GM19043 (cell line): ENCODE measurements at regions not wholly inside any gene's neighbourhood (a gene's known extent, or its start where the extent isn't known, plus 50 kb on each side); places are given as distances from the start of the nearest gene placed in this dataset.

Experiments
- ATAC-seq: cut with Tn5 transposase; IDR thresholded peaks from one replicate; pipeline ENCODE4 v1.9.1; 2021; ENCODE audit warnings: low read depth; ENCODE audit not compliant: unreplicated experiment

DNA sequence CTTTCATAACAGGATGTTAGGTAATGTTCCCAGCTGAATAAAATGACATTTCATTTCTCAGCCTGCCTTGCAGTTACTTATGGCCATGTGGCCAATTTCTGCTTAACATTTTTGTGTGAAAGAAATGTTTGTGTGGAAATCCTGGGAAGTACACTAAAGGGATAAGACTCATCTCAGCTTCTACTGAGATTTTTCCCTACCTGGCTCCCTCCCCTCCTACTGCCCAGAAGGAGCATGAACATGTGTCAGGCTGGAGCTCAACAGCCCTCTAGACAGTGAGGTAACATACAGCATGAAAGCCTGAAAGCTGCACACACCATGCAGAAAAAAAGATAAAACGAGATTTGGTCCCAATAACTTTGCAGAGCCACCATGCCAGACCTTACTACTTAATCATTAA is 288.4 kb upstream of the COX7C start:
- ATAC-seq = no peak

DNA sequence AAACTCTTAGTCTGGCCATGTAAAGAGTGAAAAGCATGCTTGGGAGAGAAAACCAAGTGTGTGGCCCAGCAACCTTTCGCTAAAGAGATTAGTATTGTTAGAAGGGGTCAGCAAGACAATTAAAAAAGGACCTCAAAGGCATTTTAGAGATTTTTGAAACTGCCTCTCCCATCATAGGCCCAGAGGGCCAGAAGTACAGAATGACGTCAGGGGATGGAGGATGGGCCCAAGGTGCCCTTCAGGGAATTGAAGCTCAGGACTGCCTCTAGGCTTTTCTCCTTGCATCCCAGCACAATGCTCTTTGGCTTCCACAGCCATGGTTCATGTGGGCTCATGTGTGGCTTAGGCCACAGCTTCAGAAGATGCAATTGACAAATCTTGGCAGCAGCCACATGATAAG is 287.0 kb upstream of the COX7C start:
- no peak for ATAC-seq

DNA sequence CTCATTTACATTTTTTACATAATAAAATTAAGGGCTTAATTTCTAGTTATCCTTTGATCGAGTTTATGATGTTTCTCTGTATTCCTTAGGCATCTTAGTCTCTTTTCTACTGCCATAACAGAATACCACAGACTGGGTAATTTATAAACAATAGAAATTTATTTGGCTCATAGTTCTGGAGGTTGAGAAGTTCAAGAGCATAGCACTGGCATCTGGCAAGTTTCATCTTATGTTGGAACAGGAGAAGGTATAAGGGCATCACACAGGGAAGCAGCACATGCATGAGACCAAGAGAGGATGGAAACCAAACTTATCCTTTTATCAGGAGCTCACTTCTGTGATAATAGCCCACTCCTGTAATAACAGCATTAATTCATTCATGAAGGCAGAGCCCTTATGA is 284.9 kb upstream of the COX7C start:
- no peak for ATAC-seq

DNA sequence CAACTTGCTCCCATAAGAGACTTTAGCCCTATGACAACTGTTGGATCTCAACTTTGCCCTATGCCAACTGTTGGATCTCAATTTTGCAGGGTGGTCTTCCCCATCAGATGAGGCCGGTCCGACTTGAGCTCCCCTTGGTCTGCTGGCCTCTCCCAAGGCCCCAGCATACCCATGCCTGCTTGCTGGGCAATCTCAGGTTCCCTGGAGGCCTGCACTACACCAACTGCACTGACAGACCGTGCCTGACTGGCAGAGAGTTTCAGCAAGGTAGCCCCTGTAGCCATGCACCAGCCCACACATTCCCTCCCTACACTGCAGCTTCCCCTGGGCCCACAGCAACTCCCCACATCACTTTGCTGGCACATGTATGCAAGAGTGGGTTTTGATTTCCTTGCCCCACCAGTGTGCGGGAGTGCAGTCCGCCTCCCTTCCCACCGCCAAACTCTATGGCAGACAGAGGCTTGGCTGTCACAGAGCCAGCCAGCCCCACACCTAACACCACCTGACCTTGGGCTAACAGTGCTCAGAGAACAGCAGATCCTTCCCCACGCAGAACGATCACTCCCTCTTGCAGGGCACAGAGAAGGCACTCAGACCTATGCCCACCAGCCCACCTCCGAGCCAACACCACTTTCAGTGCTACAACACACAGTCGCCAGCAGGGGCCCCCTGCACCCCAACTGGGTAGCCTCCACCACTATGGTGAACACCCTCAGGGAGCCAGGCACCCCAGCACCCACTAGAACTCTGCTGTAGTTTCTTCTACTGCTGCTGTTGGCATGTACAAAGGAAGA is 279.9 kb upstream of the COX7C start:
- ATAC-seq = no peak

DNA sequence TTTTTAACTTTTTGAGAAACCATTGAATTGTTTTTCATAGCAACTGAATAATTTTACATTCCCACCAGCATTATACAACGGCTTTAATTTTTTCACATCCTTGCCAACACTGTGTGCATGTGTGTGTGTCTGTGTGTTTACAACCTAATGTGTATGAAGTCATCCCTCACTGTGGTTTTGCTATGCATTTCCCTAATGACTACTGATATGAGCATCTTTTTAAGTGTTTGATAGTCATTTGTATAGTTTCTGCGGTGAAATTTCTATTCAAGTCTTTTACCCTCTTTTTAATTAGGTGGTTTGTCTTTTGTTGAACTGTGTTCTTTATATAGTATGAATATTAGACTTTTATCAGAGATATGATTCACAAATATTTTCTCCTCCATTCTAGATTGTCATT is 263.1 kb upstream of the COX7C start:
- ATAC-seq = no peak

DNA sequence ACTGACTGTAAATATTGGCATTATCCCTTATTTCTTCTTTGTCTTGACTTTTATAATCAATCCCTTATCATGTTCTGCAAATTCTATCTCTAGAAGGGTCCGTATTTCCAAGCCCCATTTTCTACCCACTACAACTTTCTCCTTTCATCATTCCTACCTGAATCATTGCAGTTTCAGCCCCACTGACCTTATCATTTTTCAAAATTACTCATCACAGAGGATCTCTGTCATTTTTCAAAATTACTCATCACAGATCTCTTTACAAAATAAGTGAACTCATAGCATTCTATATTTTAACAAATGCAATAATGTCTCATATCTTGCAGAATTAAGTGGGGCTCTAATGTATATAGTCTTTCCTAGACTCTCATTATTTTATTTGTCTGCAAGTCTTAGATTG is 256.9 kb upstream of the COX7C start:
- ATAC-seq = no peak

DNA sequence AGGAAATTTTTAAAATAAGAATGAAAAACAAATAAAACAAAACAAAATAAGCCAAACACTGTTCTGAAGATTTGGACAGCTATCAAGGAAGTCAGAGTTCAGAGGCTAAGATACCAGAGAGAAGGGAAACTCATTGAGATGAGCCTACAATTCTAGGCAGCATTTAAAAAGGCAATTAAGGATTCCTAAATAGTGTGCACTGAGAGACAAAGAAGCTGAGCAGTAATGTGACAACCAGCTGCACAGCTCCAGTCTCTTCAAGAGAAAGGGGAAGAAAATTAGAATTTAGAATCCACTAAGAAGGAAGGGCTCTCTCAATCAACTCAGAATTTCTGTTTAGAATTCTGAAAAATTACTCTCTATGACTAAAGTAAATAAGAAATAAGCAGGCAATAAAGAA is 246.7 kb upstream of the COX7C start:
- no peak for ATAC-seq

DNA sequence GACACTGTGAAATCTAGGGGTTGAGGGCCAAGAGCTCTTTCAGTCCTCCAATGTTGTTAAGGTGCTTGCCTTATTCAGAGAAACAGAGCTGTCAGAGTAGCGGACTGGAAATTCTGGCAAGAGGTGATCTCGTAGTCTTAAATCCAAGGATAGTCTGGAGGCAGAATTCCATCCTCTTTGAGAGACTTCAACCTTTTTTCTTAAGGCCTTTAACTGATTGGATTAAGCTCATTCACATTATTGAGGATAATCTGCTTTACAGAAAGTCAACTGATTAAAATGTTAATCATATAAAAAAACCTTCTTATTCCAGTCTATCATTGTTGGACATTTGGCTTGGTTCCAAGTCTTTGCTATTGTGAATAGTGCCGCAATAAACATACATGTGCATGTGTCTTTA is 243.1 kb upstream of the COX7C start:
- ATAC-seq = no peak

DNA sequence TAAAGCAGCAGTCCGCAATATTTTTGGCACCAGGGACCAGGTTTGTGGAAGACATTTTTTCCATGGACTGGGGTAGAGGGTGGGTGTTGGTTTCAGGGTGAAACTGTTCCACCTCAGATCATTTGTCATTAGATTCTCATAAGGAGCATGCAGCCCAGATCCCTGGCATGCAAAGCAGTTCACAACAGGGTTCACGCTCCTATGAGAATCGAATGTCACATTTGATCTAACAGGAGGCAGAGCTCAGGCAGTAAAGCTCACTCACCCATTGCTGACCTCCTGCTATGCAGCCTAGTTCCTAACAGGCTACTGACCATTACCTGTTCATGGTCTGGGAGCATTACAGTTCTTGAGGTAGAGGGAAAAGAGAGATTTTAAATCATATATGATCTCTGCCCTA is 241.5 kb upstream of the COX7C start:
- no peak for ATAC-seq

DNA sequence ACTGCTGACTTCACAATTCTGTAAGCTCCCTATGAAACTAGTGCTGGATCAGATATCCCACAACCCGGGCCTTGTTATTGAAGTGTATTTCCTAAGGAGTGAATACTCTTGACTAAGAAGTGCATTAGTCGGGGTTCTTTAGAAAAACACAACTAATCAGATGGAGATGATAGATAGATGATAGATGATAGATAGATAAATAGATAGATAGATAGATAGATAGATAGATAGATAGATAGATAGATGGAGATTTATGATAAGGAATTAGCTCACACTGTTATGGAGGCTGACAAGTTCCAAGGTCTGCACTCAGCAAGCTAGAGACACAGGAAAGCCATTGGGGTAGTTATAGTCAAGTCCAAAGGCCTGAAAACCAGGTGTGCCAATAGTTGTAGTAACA is 214.6 kb upstream of the COX7C start:
- no peak for ATAC-seq

DNA sequence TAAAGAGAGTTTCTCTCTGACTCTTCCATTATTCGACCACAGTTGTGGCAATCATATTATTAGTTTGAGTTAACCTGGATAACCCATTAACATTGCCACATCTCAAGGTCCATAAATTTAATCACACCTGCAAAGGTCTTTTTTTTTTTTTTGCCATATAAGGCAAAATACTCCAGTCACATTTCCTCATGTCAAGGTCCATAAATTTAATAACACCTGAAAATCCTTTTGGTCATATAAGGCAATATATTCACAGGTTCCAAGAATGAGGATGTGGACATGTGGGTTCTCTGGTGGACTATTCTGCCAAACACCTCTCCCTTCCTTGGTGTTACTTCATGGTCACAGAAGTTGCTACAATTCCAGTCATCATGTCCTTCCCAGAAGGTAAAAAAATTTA is 213.5 kb upstream of the COX7C start:
- no peak for ATAC-seq

DNA sequence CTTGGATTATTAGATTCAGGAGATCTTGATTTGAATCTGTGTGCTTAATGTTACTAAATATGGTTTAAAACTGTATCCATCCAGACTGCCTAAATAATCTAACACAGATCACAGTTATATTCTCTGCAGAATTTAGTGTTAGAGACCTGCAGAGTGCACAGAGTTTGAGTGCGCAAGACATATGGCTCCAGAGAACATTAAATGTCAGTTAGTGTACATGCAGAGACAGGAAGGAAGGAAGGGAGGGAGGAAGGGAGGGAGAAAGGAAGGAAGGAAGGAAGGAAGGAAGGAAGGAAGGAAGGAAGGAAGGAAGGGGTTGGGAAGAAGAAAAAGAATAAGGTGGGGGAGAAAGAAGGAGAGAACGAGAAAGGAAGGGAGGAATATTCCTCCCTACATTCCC is 210.0 kb upstream of the COX7C start:
- ATAC-seq = no peak

DNA sequence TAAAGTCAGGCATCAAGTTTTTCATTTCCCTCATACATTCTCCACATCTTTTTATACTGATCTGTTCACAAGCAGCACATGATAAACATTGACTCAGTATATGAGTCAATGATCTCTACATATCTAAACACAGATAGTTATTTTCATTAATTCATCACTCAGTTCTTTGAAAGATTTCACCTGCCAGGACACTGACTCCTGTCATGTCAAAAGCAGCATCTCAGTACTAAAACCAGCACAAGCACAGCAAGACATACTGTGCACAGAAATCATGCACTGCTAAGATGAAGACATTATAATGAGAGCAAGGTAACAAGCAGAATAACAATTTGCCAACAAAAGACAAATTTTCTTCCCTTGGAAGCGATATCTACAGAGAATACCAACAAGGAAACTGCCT is 206.1 kb upstream of the COX7C start:
- ATAC-seq = no peak

DNA sequence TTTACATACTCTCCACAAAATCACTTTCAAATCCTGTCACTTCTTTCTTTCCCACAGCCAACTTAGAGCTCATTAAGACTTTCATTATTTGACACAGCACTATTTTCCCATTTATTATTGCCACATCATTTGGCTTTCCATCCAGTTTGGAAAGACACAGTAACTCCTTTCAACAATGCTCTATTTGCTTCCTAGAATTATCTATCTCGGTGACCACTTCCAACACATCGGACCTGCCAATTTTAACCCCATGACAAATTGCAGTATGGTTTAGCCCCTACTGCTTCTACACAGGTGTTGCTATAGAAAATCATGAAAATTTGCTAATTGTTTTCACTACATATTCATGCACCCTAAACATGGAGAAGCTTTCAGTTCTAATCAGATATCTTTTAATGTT is 190.6 kb upstream of the COX7C start:
- no peak for ATAC-seq

DNA sequence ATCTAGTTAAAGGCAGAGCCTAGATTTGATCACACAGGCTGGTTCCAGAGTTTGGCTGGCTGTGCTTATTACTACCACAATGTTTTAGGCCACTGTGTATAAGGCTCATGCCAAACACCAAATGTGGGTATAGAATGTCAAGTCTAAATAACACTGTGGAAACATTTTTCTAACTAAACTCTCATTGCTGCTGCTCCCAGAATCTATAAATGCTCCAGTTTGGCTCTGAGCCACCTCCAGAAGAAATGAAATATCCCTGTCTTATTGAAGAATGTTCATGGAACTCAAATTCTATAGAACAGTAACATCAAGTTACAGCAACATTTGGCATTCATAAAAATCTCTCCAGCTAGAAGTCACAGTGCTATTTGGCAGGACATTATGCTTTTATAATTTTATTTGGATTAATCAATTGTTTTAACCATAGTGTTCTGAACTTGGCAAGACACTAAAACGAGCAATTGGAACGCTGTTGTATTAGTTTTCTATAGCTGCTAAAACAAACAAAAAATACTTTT is 178.1 kb upstream of the COX7C start:
- ATAC-seq = no peak

DNA sequence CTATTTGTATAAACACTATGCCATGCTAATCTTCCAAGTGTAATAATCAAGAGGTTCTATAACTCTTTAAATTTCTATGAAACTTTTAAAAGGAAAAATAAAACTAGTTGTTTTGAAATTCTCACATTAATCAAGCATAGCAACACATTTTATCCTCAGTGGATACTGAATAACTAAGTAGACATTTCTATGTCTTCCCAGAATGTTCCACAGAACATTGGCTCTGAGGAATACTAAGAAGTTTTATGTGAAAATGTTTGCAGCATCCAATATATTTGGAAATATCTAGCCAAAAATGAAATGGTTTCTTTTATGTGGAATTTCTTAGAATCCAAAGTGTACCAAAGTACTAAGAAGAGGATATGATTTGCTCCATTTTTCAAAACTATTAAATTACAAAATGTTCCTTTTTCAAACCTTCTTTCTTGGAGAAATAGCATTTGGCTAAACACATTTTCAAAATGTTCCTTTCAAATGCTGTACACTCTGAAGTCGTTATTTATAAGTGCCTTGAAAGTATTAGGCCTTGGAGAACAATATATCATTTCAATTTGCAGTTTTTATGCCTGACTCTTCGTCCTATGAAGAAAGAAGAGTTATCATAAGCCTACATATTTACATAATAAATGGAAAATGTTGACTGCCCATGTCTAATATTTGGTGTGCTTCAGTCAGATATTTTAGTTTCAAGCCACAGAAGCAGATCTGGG is 175.6 kb upstream of the COX7C start:
- no peak for ATAC-seq

DNA sequence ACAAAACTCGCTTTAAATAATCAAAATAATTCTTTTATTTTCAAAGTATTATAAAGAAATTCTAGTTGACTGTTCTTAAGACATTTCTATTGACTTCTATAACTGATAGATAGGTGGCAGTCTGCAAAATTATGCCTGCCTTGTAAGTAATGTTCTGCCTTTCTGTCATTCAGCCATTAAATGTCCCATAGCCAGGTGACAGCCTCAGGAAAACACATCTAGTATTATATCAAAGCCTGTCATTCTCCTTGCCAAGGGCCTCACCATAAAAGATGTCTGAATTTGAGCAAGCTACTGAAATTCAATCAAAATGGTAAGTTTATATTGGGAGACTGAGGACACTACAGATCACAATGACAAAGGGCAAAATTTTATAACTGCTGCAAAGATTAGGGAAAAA is 170.4 kb upstream of the COX7C start:
- no peak for ATAC-seq

DNA sequence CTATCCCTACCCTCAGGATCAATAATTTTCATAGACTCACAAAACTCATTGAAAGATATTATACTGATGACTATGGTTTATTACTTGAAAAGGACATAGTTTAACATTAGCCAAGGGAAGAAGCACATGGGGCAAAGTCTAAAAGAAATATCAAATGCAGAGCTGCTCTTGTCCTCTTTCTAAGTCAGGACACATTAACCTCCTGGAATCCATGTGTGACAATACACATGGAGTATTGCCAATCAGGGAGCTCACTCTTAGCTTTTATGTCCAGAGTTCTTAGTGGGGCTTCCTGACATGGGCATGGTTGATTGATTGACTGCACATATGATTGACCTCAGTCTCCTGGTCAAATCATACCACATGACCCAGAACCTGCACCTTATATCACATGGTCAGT is 165.5 kb upstream of the COX7C start:
- no peak for ATAC-seq

DNA sequence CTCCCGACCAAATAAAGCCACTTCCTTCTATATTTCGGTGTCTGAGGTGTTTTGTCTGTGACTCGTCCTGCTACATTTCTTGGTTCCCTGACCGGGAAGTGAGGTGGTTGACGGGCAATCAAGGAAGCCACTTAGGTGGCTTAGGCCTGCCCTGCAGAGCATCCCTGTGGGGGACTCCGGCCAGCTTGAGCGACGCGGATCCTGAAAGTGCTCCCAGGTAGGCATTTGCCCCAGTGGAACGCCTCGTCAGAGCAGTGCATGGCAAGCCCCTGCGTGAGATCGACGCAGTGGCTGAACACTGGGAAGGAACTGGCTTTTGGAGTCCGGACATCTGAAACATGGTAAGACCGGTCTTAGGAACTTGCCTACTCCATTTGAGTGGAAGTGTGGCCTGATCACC is 157.2 kb upstream of the COX7C start:
- ATAC-seq = no peak

DNA sequence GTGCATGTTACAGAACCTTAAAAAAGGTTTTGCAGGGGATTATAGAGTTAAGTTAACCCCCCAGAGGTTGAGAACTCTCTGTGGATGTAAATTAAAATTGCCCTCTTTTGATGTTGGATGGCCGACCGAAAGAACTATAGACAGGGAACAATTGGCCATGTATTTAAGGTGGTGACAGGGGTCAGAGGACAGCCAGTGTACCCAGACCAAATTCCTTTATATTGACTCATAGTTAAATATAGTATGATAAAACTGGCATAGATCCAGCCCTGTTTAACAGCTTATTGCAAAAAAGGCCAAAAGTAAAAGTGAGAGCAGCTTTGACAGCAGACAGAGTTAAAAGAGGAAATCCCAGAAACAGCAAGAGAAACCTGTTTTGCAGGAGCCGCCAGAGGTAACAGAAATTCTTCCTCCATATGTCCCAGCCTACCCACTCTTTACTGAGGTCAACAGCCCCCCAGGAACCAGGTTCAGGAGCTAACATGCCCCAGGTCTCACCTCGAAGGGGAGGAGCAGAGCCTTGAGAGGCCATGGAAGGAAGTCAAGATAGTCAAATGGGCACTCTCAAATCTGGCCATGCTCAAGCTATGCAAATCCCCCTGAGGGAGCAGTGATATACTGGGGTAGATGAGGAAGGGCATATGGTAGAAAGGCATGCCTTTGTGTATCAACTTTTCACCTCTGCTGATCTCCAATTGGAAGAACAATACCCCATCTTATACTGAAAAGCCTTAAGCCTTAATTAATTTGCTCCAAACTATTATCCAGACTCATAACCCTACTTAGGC is 156.4 kb upstream of the COX7C start:
- ATAC-seq = no peak

DNA sequence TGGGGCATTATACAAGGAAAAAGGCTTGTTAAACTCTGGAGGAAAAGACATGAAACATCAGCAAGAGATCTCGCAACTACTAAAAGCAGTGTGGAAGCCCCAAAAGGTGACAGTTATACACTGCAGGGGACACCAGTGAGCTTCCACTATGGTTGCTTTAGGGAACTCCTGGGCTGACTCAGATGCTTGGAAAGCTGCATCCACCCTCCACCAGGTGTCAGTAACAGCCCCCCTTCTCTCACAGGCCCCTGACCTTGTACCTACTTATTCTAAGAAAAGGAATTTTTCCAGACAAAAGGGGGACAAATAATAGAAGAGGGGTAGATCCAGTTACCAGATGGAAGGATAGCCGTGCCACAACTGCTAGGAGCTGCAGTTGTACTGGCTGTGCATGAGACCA is 154.4 kb upstream of the COX7C start:
- ATAC-seq = no peak
